Pancreas (tissue), 10 donors: ENCODE measurements at regions not wholly inside any gene's neighbourhood (a gene's known extent, or its start where the extent isn't known, plus 50 kb on each side); places are given as distances from the start of the nearest gene placed in this dataset.
A peak's percentile ranks its signal among the peaks of the same experiment; 100 is the strongest.

ENCODE experiments used
- ATAC-seq, 4 donors: fragments of 200-7000 bp; cut with Tn5 transposase; one replicate each; pipeline versions ENCODE4 v1.8.0 to v1.9.1; 2020; ENCODE audit warnings: mild to moderate bottlenecking in 4 of 4, moderate library complexity in 4 of 4
- DNase-seq, 6 donors: peaks; one replicate each; pipeline ENCODE4 v3.0.0-alpha.2; 2020
- FAIRE-seq: peaks from 2 replicates; lab custom pipeline; 2012; peaks lifted over from hg19 to GRCh38; lab: Jason Lieb, UNC
- H3K27ac ChIP-seq, 4 donors: fragments of 200-600 bp; sonication (generic); 1 replicate in 3 of 4; 2 replicates in 1 of 4; pipeline versions ENCODE4 v1.5.0 to v1.8.0; 2020
- H3K27me3 ChIP-seq, 4 donors: fragments of 200-600 bp; one replicate each; pipeline ENCODE4 v1.8.0; 2021
- H3K36me3 ChIP-seq, 3 donors: fragments of 200-600 bp; sonication (generic) in 1 of 3; one replicate each; pipeline versions ENCODE4 v1.5.0 to v1.8.0; 2020 to 2021
- H3K4me1 ChIP-seq, 3 donors: fragments of 200-600 bp; one replicate each; pipeline ENCODE4 v1.8.0; 2021
- H3K4me3 ChIP-seq, 4 donors: fragments of 200-600 bp; sonication (generic) in 2 of 4; one replicate each; pipeline versions ENCODE4 v1.5.0 to v1.8.0; 2020 to 2021
- H3K9me3 ChIP-seq, 4 donors: fragments of 200-600 bp; one replicate each; pipeline ENCODE4 v1.8.0; 2021
- WGBS, 2 donors: extraction: QIAGEN DNeasy Blood & Tissue Kit; methylation state at CpG; one replicate each; pipeline ENCODE4 v1.1.7; 2013; 5-methylcytosine and 5-hydroxymethylcytosine counted together
- intact Hi-C, 3 donors: fragments of 100-400 bp; cut with DNase I; formaldehyde crosslinking; loops; one replicate each; pipeline versions ENCODE4 v1.11.1 to v1.14.2; 2022
- TF ChIP-seq, protein P1 (sequence below), 4 donors: fragments of 200-600 bp; sonication (generic) in 3 of 4; IDR thresholded peaks; one replicate each; pipeline versions ENCODE4 v1.5.0 to v1.8.0; 2021; ENCODE audit warnings: antibody characterized with exemption in 4 of 4
- donor health status: healthy with polysubstance abuse.
- donor health status: DM: no; HTN: no; CAD: no; lungs with moderate emphysema.
- donor health status: DM: no; HTN: no; CAD: no.
- donor health status: control.
- donor health status: control.
- donor health status: Bipolar disorder and iron deficiency.
- donor health status: DM: yes; HTN: yes; CAD: no.
- donor health status: DM: no; HTN: no; CAD: no.
- donor health status: DM: no; HTN: no; CAD: no.
- donor health status: DM: yes; HTN: yes; CAD: no.

GRCh38 chr20:57844626-57845596, 135.1 kb upstream of the PMEPA1 start:
- Histone ChIP-seq H3K9me3 (no peaks in the 10 kb centered on the region), H3K4me1 (no peaks in the 10 kb centered on the region), H3K27me3 (no peaks in the 10 kb centered on the region), H3K27ac (no peak overlapping the region), H3K4me3 (no peak overlapping the region), H3K36me3 (no peaks in the 10 kb centered on the region)
- FAIRE-seq (no peak), ATAC-seq (no peak), DNase-seq (peak in 1 of 6 donors; percentile 1)
- TF ChIP-seq, protein P1, sequence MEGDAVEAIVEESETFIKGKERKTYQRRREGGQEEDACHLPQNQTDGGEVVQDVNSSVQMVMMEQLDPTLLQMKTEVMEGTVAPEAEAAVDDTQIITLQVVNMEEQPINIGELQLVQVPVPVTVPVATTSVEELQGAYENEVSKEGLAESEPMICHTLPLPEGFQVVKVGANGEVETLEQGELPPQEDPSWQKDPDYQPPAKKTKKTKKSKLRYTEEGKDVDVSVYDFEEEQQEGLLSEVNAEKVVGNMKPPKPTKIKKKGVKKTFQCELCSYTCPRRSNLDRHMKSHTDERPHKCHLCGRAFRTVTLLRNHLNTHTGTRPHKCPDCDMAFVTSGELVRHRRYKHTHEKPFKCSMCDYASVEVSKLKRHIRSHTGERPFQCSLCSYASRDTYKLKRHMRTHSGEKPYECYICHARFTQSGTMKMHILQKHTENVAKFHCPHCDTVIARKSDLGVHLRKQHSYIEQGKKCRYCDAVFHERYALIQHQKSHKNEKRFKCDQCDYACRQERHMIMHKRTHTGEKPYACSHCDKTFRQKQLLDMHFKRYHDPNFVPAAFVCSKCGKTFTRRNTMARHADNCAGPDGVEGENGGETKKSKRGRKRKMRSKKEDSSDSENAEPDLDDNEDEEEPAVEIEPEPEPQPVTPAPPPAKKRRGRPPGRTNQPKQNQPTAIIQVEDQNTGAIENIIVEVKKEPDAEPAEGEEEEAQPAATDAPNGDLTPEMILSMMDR (IDR thresholded peaks at IDR 0.05) = no peak
- intact Hi-C loops = no loop called here
- 67 to 76% methylated on average over 10 of the region's 10 CpGs for WGBS, 2 donors

GRCh38 chr20:57843941-57844625, 134.3 kb upstream of the PMEPA1 start:
- no peaks in the 10 kb centered on the region for H3K4me1 ChIP-seq
- TF ChIP-seq, protein P1 (IDR thresholded peaks at IDR 0.05) = no peak
- ATAC-seq (no peak), DNase-seq (peak in 2 of 6 donors; percentile 1 to 25), FAIRE-seq (no peak)
- WGBS, 2 donors = 67 to 74% methylated on average over 14 of the region's 14 CpGs
- intact Hi-C loops = no loop called here
- no peaks in the 10 kb centered on the region for H3K27me3 ChIP-seq
- no peak overlapping the region for H3K27ac ChIP-seq
- no peaks in the 10 kb centered on the region for H3K36me3 ChIP-seq
- H3K9me3 ChIP-seq = no peaks in the 10 kb centered on the region
- no peak overlapping the region for H3K4me3 ChIP-seq

GRCh38 chr20:57842720-57843119, 132.9 kb upstream of the PMEPA1 start:
- FAIRE-seq (no peak), DNase-seq (no peak), ATAC-seq (no peak)
- no peaks in the 10 kb centered on the region for H3K27me3 ChIP-seq
- H3K27ac ChIP-seq = no peak overlapping the region
- no peaks in the 10 kb centered on the region for H3K36me3 ChIP-seq
- WGBS, 2 donors = 59 to 66% methylated on average over 4 of the region's 4 CpGs
- intact Hi-C loops = no loop called here
- H3K4me3 ChIP-seq = no peak overlapping the region
- no peaks in the 10 kb centered on the region for H3K4me1 ChIP-seq
- no peaks in the 10 kb centered on the region for H3K9me3 ChIP-seq
- TF ChIP-seq, protein P1 (IDR thresholded peaks at IDR 0.05) = no peak

GRCh38 chr20:57841297-57841866, 131.6 kb upstream of the PMEPA1 start:
- TF ChIP-seq, protein P1 (IDR thresholded peaks at IDR 0.05) = no peak
- Histone ChIP-seq H3K27ac (no peak overlapping the region), H3K4me1 (no peaks in the 10 kb centered on the region), H3K27me3 (no peaks in the 10 kb centered on the region), H3K36me3 (no peaks in the 10 kb centered on the region), H3K4me3 (no peak overlapping the region), H3K9me3 (no peaks in the 10 kb centered on the region)
- DNase-seq (peak in 2 of 6 donors; percentile 4 to 20), FAIRE-seq (no peak), ATAC-seq (no peak)
- 61 to 76% methylated on average over 11 of the region's 11 CpGs for WGBS, 2 donors
- intact Hi-C loops = no loop called here
